ENCODE measurements at regions not wholly inside any gene's neighbourhood (a gene's known extent, or its start where the extent isn't known, plus 50 kb on each side); places are given as distances from the start of the nearest gene placed in this dataset.

DNA sequence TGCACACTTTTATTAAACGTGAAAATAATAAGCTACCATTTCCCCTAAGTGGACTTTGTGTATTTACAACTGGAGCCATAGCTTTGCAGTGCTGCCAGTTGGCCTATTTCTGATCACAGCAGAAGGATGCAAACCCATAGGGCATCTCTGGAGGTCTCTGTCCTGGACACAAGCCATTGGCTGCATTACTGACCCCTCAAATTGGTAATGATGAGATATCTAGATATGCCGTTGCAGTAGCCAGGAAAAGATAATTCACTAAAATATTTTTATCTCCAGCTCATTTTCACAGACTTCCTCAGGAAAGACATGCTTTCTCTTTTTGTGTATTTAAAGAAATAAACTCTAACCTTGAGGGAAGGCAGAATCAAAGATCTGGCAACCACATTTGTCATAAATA lies 182.5 kb downstream of the TDRD15 start (continued):
- TF ChIP-seq, protein P1, sequence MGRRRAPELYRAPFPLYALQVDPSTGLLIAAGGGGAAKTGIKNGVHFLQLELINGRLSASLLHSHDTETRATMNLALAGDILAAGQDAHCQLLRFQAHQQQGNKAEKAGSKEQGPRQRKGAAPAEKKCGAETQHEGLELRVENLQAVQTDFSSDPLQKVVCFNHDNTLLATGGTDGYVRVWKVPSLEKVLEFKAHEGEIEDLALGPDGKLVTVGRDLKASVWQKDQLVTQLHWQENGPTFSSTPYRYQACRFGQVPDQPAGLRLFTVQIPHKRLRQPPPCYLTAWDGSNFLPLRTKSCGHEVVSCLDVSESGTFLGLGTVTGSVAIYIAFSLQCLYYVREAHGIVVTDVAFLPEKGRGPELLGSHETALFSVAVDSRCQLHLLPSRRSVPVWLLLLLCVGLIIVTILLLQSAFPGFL (CRISPR knock-in tag; IDR thresholded peaks at IDR 0.05; ENCODE audit: borderline replicate concordance) = no peak
- TF ChIP-seq, protein P2, sequence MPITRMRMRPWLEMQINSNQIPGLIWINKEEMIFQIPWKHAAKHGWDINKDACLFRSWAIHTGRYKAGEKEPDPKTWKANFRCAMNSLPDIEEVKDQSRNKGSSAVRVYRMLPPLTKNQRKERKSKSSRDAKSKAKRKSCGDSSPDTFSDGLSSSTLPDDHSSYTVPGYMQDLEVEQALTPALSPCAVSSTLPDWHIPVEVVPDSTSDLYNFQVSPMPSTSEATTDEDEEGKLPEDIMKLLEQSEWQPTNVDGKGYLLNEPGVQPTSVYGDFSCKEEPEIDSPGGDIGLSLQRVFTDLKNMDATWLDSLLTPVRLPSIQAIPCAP (CRISPR knock-in tag; IDR thresholded peaks at IDR 0.05) = no peak
- TF ChIP-seq JAZF1 (CRISPR knock-in tag; IDR thresholded peaks at IDR 0.05) (no peak), NR1H2 (CRISPR knock-in tag; IDR thresholded peaks at IDR 0.05) (no peak), KAT7 (CRISPR knock-in tag; IDR thresholded peaks at IDR 0.05; ENCODE audit: borderline replicate concordance) (no peak)

DNA sequence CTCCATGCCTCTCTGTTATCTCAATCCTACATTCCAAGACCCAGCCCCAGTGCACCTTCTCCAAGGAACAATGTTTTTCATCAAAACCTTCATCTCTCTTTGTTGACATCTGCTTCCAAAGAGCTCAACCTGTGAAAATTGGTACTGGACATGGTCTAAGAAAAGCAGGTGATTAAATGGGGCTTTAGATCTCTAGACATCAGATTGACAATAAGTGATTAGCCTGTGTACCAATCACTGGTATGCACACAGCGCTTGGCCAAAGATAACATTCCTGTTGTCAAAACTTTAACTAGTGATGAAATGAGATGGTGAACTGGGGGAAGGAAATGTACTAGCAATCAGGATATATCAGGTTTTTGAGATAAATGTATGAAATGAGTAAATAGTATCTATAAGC lies 183.3 kb downstream of the TDRD15 start:
- no peaks in the 10 kb centered on the region for H3K9me3 Mint-ChIP-seq
- ATAC-seq (no peak), DNase-seq (ENCODE audit: low spot score) (no peak)
- H3K4me3 Mint-ChIP-seq = no peak overlapping the region
- H3K36me3 Mint-ChIP-seq = no peaks in the 10 kb centered on the region
- CTCF ChIA-PET = no interaction called here
- no peaks in the 10 kb centered on the region for H3K27me3 Mint-ChIP-seq (ENCODE audit: low read depth)
- no peaks in the 10 kb centered on the region for H3K4me1 Mint-ChIP-seq
- TF ChIP-seq ESRRA (CRISPR knock-in tag; IDR thresholded peaks at IDR 0.05; ENCODE audit: borderline replicate concordance) = no peak
- TF ChIP-seq ZNF671 (CRISPR knock-in tag; IDR thresholded peaks at IDR 0.05) = no peak
- TF ChIP-seq SMAD4 (CRISPR knock-in tag; IDR thresholded peaks at IDR 0.05) = no peak
- TF ChIP-seq, protein P3, sequence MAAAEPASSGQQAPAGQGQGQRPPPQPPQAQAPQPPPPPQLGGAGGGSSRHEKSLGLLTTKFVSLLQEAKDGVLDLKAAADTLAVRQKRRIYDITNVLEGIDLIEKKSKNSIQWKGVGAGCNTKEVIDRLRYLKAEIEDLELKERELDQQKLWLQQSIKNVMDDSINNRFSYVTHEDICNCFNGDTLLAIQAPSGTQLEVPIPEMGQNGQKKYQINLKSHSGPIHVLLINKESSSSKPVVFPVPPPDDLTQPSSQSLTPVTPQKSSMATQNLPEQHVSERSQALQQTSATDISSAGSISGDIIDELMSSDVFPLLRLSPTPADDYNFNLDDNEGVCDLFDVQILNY (CRISPR knock-in tag; IDR thresholded peaks at IDR 0.05) = no peak
- TF ChIP-seq TP53 (CRISPR knock-in tag; IDR thresholded peaks at IDR 0.05) = no peak
- TF ChIP-seq, protein P4, sequence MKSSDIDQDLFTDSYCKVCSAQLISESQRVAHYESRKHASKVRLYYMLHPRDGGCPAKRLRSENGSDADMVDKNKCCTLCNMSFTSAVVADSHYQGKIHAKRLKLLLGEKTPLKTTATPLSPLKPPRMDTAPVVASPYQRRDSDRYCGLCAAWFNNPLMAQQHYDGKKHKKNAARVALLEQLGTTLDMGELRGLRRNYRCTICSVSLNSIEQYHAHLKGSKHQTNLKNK (CRISPR knock-in tag; IDR thresholded peaks at IDR 0.05) = no peak
- no peak for TF ChIP-seq NFATC4 (CRISPR knock-in tag; IDR thresholded peaks at IDR 0.05)
- TF ChIP-seq, protein P5, sequence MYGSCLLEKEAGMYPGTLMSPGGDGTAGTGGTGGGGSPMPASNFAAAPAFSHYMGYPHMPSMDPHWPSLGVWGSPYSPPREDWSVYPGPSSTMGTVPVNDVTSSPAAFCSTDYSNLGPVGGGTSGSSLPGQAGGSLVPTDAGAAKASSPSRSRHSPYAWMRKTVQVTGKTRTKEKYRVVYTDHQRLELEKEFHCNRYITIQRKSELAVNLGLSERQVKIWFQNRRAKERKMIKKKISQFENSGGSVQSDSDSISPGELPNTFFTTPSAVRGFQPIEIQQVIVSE (CRISPR knock-in tag; IDR thresholded peaks at IDR 0.05; ENCODE audit: borderline replicate concordance) = no peak
- TF ChIP-seq NFE2L1 (CRISPR knock-in tag; IDR thresholded peaks at IDR 0.05) = no peak
- TF ChIP-seq RORB (CRISPR knock-in tag; IDR thresholded peaks at IDR 0.05) = no peak
- no peak for TF ChIP-seq HMGA2 (CRISPR knock-in tag; IDR thresholded peaks at IDR 0.05)
- no peak for TF ChIP-seq NR3C1 (CRISPR knock-in tag; conservative IDR thresholded peaks at IDR 0.05; ENCODE audit: low read depth)
- TF ChIP-seq IRF2 (CRISPR knock-in tag; IDR thresholded peaks at IDR 0.05; ENCODE audit: borderline replicate concordance, low read depth) = no peak
- H3K27ac Mint-ChIP-seq = no peak overlapping the region
- POLR2A ChIA-PET = no interaction called here

DNA sequence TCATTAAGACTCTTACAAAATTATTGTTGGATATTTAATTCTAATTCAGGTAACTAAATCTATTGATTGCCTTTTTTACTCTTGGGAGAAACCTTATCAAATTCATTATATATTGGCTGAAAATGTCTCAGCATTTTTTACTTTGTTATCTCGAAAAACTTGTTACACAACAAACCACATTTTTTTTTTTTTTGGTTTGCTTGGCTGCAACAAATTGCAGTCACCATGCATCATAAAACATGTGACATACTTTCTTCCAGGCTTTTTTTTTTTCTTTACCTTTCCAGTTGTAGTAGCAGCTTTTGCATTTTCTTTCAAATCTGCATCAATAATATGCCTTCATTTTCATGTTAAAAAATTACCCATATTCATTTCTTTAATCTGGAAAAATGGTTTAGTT lies 186.7 kb downstream of the TDRD15 start:
- H3K27me3 Mint-ChIP-seq (ENCODE audit: low read depth) = no peaks in the 10 kb centered on the region
- no peaks in the 10 kb centered on the region for H3K4me1 Mint-ChIP-seq
- no peak for ATAC-seq
- TF ChIP-seq PRRX2 (CRISPR knock-in tag; IDR thresholded peaks at IDR 0.05) = no peak
- no peak for TF ChIP-seq ZNF671 (CRISPR knock-in tag; IDR thresholded peaks at IDR 0.05)
- TF ChIP-seq ETV6 (CRISPR knock-in tag; IDR thresholded peaks at IDR 0.05) = no peak
- no peak for TF ChIP-seq ZNF219 (CRISPR knock-in tag; IDR thresholded peaks at IDR 0.05; ENCODE audit: borderline replicate concordance)
- no peak for TF ChIP-seq JUN (CRISPR knock-in tag; IDR thresholded peaks at IDR 0.05)
- TF ChIP-seq FOXK1 (CRISPR knock-in tag; IDR thresholded peaks at IDR 0.05) = no peak
- no peak for TF ChIP-seq KAT7 (CRISPR knock-in tag; IDR thresholded peaks at IDR 0.05; ENCODE audit: borderline replicate concordance)
- no peak for TF ChIP-seq ZNF317 (CRISPR knock-in tag; IDR thresholded peaks at IDR 0.05; ENCODE audit: borderline replicate concordance, low read depth)
- TF ChIP-seq, protein P6, sequence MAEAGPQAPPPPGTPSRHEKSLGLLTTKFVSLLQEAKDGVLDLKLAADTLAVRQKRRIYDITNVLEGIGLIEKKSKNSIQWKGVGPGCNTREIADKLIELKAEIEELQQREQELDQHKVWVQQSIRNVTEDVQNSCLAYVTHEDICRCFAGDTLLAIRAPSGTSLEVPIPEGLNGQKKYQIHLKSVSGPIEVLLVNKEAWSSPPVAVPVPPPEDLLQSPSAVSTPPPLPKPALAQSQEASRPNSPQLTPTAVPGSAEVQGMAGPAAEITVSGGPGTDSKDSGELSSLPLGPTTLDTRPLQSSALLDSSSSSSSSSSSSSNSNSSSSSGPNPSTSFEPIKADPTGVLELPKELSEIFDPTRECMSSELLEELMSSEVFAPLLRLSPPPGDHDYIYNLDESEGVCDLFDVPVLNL (CRISPR knock-in tag; IDR thresholded peaks at IDR 0.05; ENCODE audit: borderline replicate concordance, low read depth) = no peak
- TF ChIP-seq, protein P7, sequence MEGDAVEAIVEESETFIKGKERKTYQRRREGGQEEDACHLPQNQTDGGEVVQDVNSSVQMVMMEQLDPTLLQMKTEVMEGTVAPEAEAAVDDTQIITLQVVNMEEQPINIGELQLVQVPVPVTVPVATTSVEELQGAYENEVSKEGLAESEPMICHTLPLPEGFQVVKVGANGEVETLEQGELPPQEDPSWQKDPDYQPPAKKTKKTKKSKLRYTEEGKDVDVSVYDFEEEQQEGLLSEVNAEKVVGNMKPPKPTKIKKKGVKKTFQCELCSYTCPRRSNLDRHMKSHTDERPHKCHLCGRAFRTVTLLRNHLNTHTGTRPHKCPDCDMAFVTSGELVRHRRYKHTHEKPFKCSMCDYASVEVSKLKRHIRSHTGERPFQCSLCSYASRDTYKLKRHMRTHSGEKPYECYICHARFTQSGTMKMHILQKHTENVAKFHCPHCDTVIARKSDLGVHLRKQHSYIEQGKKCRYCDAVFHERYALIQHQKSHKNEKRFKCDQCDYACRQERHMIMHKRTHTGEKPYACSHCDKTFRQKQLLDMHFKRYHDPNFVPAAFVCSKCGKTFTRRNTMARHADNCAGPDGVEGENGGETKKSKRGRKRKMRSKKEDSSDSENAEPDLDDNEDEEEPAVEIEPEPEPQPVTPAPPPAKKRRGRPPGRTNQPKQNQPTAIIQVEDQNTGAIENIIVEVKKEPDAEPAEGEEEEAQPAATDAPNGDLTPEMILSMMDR (IDR thresholded peaks at IDR 0.05) = no peak
- TF ChIP-seq ZNF263 (CRISPR knock-in tag; IDR thresholded peaks at IDR 0.05; ENCODE audit: low read depth) = no peak
- no peak for TF ChIP-seq MYBL2 (CRISPR knock-in tag; IDR thresholded peaks at IDR 0.05)
- TF ChIP-seq, protein P5 (CRISPR knock-in tag; IDR thresholded peaks at IDR 0.05; ENCODE audit: borderline replicate concordance) = no peak
- no peak for TF ChIP-seq FOXJ3 (CRISPR knock-in tag; IDR thresholded peaks at IDR 0.05; ENCODE audit: borderline replicate concordance)
- no peak overlapping the region for H3K4me3 Mint-ChIP-seq
- DNase-seq (ENCODE audit: low spot score) = no peak
- H3K36me3 Mint-ChIP-seq = no peaks in the 10 kb centered on the region
- ChIA-PET CTCF (interaction anchor here (0.6 kb wide), 1 partner anchor 274 kb away, joined by 4 read pairs; no protein-coding TSS in a partner anchor), POLR2A (no interaction called here)
- H3K9me3 Mint-ChIP-seq = peaks cover 6% of the 10 kb centered on the region; the same call in 1 of the 2 replicates
- H3K27ac Mint-ChIP-seq = no peak overlapping the region

All from WTC11 (cell line).